Effector CD4-positive, alpha-beta T cell (primary cell): ENCODE measurements at regions not wholly inside any gene's neighbourhood (a gene's known extent, or its start where the extent isn't known, plus 50 kb on each side); places are given as distances from the start of the nearest gene placed in this dataset.
"Not testable (repeated sequence)": the region's sequence is repeated elsewhere in the genome, so short reads cannot be mapped to it uniquely, and the experiment has no call there.

ENCODE experiments used
- DNase-seq: peaks from one replicate; pipeline ENCODE4 v3.0.0-alpha.2; 2020

GRCh38 chr1:235059221-235059620, 69.4 kb downstream of the TOMM20 start:
- DNase-seq: no peak

- no peak for DNase-seq
These were observed 69.9 kb downstream of the TOMM20 start for GRCh38 chr1:235058695-235059094.

GRCh38 chr1:235057385-235058306, 71.0 kb downstream of the TOMM20 start:
- no peak for DNase-seq

- no peak for DNase-seq
These were observed 71.7 kb downstream of the TOMM20 start for GRCh38 chr1:235056937-235057336.

- DNase-seq: no peak
These were observed 73.7 kb downstream of the TOMM20 start for GRCh38 chr1:235054936-235055335.

- DNase-seq: no peak
These were observed 74.2 kb downstream of the TOMM20 start for GRCh38 chr1:235054466-235054865.

GRCh38 chr1:235052067-235053008, 76.3 kb downstream of the TOMM20 start:
- no peak for DNase-seq

- no peak for DNase-seq
These were observed 77.1 kb downstream of the TOMM20 start for GRCh38 chr1:235051521-235051920.

- DNase-seq: no peak
These were observed 77.7 kb downstream of the TOMM20 start for GRCh38 chr1:235050911-235051360.

GRCh38 chr1:235049716-235050378, 78.8 kb downstream of the TOMM20 start:
- DNase-seq: not testable (repeated sequence)

- no peak for DNase-seq
These were observed 79.4 kb downstream of the TOMM20 start for GRCh38 chr1:235049217-235049616.

GRCh38 chr1:235047331-235047871, 81.2 kb downstream of the TOMM20 start:
- DNase-seq: no peak

GRCh38 chr1:235045921-235046601, 82.6 kb downstream of the TOMM20 start:
- DNase-seq: no peak

GRCh38 chr1:235045034-235045690, 83.5 kb downstream of the TOMM20 start:
- DNase-seq: no peak

- no peak for DNase-seq
These were observed 85.4 kb downstream of the TOMM20 start for GRCh38 chr1:235043234-235043633.

GRCh38 chr1:235038701-235039100, 89.9 kb downstream of the TOMM20 start:
- no peak for DNase-seq

- no peak for DNase-seq
These were observed 92.7 kb downstream of the TOMM20 start for GRCh38 chr1:235035928-235036327.

GRCh38 chr1:235030919-235031596, 97.6 kb downstream of the TOMM20 start:
- DNase-seq: no peak

- DNase-seq: no peak
These were observed 100.8 kb downstream of the TOMM20 start for GRCh38 chr1:235027862-235028250.

GRCh38 chr1:235027076-235027861, 101.4 kb downstream of the TOMM20 start:
- DNase-seq: no peak
